Parathyroid adenoma (tissue), 2 donors: ENCODE measurements at regions not wholly inside any gene's neighbourhood (a gene's known extent, or its start where the extent isn't known, plus 50 kb on each side); places are given as distances from the start of the nearest gene placed in this dataset.

Source experiments
- H2AFZ ChIP-seq: fragments of 300-600 bp; sonication (generic); one replicate; pipeline ENCODE4 v1.7.0; 2017; ENCODE audit warnings: antibody characterized with exemption, mild to moderate bottlenecking
- H3K27ac ChIP-seq: fragments of 300-600 bp; sonication (generic); one replicate; pipeline ENCODE4 v1.7.0; 2017
- H3K27me3 ChIP-seq: fragments of 300-600 bp; sonication (generic); one replicate; pipeline ENCODE4 v1.7.0; 2017; ENCODE audit warnings: low read length; ENCODE audit not compliant: control insufficient read depth, insufficient read depth
- H3K36me3 ChIP-seq: fragments of 300-600 bp; sonication (generic); one replicate; pipeline ENCODE4 v1.7.0; 2017; ENCODE audit warnings: low read length; ENCODE audit not compliant: control insufficient read depth, insufficient read depth
- H3K4me1 ChIP-seq: fragments of 300-600 bp; sonication (generic); one replicate; pipeline ENCODE4 v1.7.0; 2017; ENCODE audit warnings: control low read depth
- H3K4me2 ChIP-seq: fragments of 300-600 bp; sonication (generic); one replicate; pipeline ENCODE4 v1.7.0; 2017; ENCODE audit warnings: low read length
- H3K4me3 ChIP-seq: fragments of 300-600 bp; sonication (generic); one replicate; pipeline ENCODE4 v1.7.0; 2017; ENCODE audit warnings: low read depth, low read length
- H3K79me2 ChIP-seq: fragments of 300-600 bp; sonication (generic); one replicate; pipeline ENCODE4 v1.7.0; 2017; ENCODE audit warnings: control low read depth
- H3K9ac ChIP-seq: fragments of 300-600 bp; sonication (generic); one replicate; pipeline ENCODE4 v1.7.0; 2017; ENCODE audit warnings: mild to moderate bottlenecking
- H3K9me3 ChIP-seq: fragments of 300-600 bp; sonication (generic); one replicate; pipeline ENCODE4 v1.7.0; 2017; ENCODE audit warnings: low read length; ENCODE audit not compliant: control insufficient read depth
- CTCF ChIP-seq: fragments of 300-600 bp; sonication (generic); IDR thresholded peaks from one replicate; pipeline ENCODE4 v1.7.0; 2017; ENCODE audit warnings: antibody characterized with exemption, mild to moderate bottlenecking
- donor health status: primary hyperparathyroidism.

GRCh38 chr10:10923029-10923651 lies 94.5 kb upstream of the CELF2 start:
- Histone ChIP-seq H3K4me1 (no peaks in the 10 kb centered on the region), H3K27me3 (no peaks in the 10 kb centered on the region), H3K9ac (no peak overlapping the region), H3K4me2 (no peak overlapping the region), H3K27ac (no peak overlapping the region), H3K36me3 (no peaks in the 10 kb centered on the region), H2AFZ (no peak overlapping the region), H3K9me3 (no peaks in the 10 kb centered on the region), H3K79me2 (no peaks in the 10 kb centered on the region), H3K4me3 (no peak overlapping the region)
- TF ChIP-seq CTCF: no peak

- H3K27ac ChIP-seq: no peak overlapping the region
- H3K9ac ChIP-seq: no peak overlapping the region
- no peaks in the 10 kb centered on the region for H3K79me2 ChIP-seq
- no peak for TF ChIP-seq CTCF
- H3K9me3 ChIP-seq: no peaks in the 10 kb centered on the region
- H3K4me2 ChIP-seq: no peak overlapping the region
- H3K36me3 ChIP-seq: no peaks in the 10 kb centered on the region
- no peaks in the 10 kb centered on the region for H3K4me1 ChIP-seq
- no peak overlapping the region for H2AFZ ChIP-seq
- H3K4me3 ChIP-seq: no peak overlapping the region
- H3K27me3 ChIP-seq: no peaks in the 10 kb centered on the region
Observed at GRCh38 chr10:10925667-10926066, 92.0 kb upstream of the CELF2 start.

GRCh38 chr10:10927608-10928007 lies 90.1 kb upstream of the CELF2 start:
- Histone ChIP-seq H3K27me3 (no peaks in the 10 kb centered on the region), H3K4me3 (no peak overlapping the region), H3K27ac (no peak overlapping the region), H3K36me3 (no peaks in the 10 kb centered on the region), H3K79me2 (no peaks in the 10 kb centered on the region), H2AFZ (no peak overlapping the region), H3K4me1 (no peaks in the 10 kb centered on the region), H3K9ac (no peak overlapping the region), H3K4me2 (no peak overlapping the region), H3K9me3 (no peaks in the 10 kb centered on the region)
- no peak for TF ChIP-seq CTCF

GRCh38 chr10:10930979-10931743 lies 86.5 kb upstream of the CELF2 start:
- Histone ChIP-seq H3K27me3 (no peaks in the 10 kb centered on the region), H3K9ac (no peak overlapping the region), H3K4me1 (no peaks in the 10 kb centered on the region), H3K27ac (no peak overlapping the region), H3K79me2 (no peaks in the 10 kb centered on the region), H2AFZ (no peak overlapping the region), H3K4me3 (no peak overlapping the region), H3K4me2 (no peak overlapping the region), H3K9me3 (no peaks in the 10 kb centered on the region), H3K36me3 (no peaks in the 10 kb centered on the region)
- no peak for TF ChIP-seq CTCF

- H3K27ac ChIP-seq: no peak overlapping the region
- TF ChIP-seq CTCF: no peak
Observed at GRCh38 chr10:10935032-10935431, 82.6 kb upstream of the CELF2 start.

More at GRCh38 chr10:10935032-10935431, 82.6 kb upstream of the CELF2 start:
- Histone ChIP-seq H3K4me3 (no peak overlapping the region), H3K27me3 (no peaks in the 10 kb centered on the region), H3K36me3 (no peaks in the 10 kb centered on the region), H3K4me1 (no peaks in the 10 kb centered on the region), H3K4me2 (no peak overlapping the region), H3K9ac (no peak overlapping the region), H3K9me3 (no peaks in the 10 kb centered on the region), H3K79me2 (no peaks in the 10 kb centered on the region), H2AFZ (no peak overlapping the region)
